IMR-90 (cell line): ENCODE measurements at regions not wholly inside any gene's neighbourhood (a gene's known extent, or its start where the extent isn't known, plus 50 kb on each side); places are given as distances from the start of the nearest gene placed in this dataset.

ENCODE experiments used
- ATAC-seq: fragments of 200-7000 bp; cut with Tn5 transposase; 2 replicates; pipeline ENCODE4 v1.9.1; 2020; ENCODE audit warnings: low read depth, mild to moderate bottlenecking, moderate library complexity
- BruUV-seq: library from RNA; stranded (reverse); fragments of 400-500 nt; replicated peaks from 2 replicates; lab custom pipeline; 2021; lab: Mats Ljungman, UMichigan
- CTCF ChIA-PET: fragments of 300-600 bp; formaldehyde crosslinking; extraction: SDS; loops from one replicate; lab custom pipeline; 2021; ENCODE audit warnings: antibody characterized with exemption; lab: Yijun Ruan, JAX
- POLR2A ChIA-PET: fragments of 300-600 bp; sonication (Branson Sonifier 250); formaldehyde crosslinking; loops from one replicate; lab custom pipeline; 2022; ENCODE audit warnings: antibody characterized with exemption; ENCODE audit not compliant: unreplicated experiment; lab: Charles Lee
- DNase-seq: peaks from one replicate; pipeline ENCODE4 v3.0.0; 2013
- H2AFZ ChIP-seq: replicated peaks from 2 replicates; pipeline ENCODE3; 2013; ENCODE audit warnings: low read length, mild to moderate bottlenecking; ENCODE audit not compliant: poor library complexity
- H2AK5ac ChIP-seq: 2 replicates; pipeline ENCODE4 v1.6.1; 2013; ENCODE audit warnings: low read depth, low read length, inconsistent platforms
- H2AK9ac ChIP-seq: replicated peaks from 2 replicates; pipeline ENCODE3; 2013; ENCODE audit warnings: mild to moderate bottlenecking, low read depth, low read length, moderate library complexity; ENCODE audit not compliant: poor library complexity
- H2BK120ac ChIP-seq: 2 replicates; pipeline ENCODE4 v1.6.1; 2013; ENCODE audit warnings: low read depth, low read length, inconsistent platforms
- H2BK15ac ChIP-seq: 3 replicates; pipeline ENCODE4 v1.6.1; 2013; ENCODE audit warnings: low read depth, low read length, inconsistent platforms
- H2BK20ac ChIP-seq: 2 replicates; pipeline ENCODE4 v1.6.1; 2013; ENCODE audit warnings: low read depth, mild to moderate bottlenecking, inconsistent platforms, low read length, moderate library complexity
- H2BK5ac ChIP-seq: 2 replicates; pipeline ENCODE4 v1.6.1; 2013; ENCODE audit warnings: mild to moderate bottlenecking, low read depth, low read length, inconsistent platforms; ENCODE audit not compliant: poor library complexity, severe bottlenecking
- H3K14ac ChIP-seq: replicated peaks from 2 replicates; pipeline ENCODE4 v1.6.1; 2013; ENCODE audit warnings: low read depth, low read length, inconsistent platforms
- H3K18ac ChIP-seq: 2 replicates; pipeline ENCODE4 v1.6.1; 2013; ENCODE audit warnings: low read depth, low read length, control low read depth
- H3K23ac ChIP-seq: 2 replicates; pipeline ENCODE4 v1.6.1; 2013; ENCODE audit warnings: low read depth, low read length, inconsistent platforms
- H3K27ac ChIP-seq: 2 replicates; pipeline ENCODE4 v1.5.1; 2013; ENCODE audit warnings: mild to moderate bottlenecking, control low read depth, low read length; ENCODE audit not compliant: insufficient read depth
- H3K27me3 ChIP-seq: 2 replicates; pipeline ENCODE4 v1.6.1; 2013; ENCODE audit warnings: low read length; ENCODE audit not compliant: control insufficient read depth, insufficient read depth
- H3K36me3 ChIP-seq: 2 replicates; pipeline ENCODE4 v1.6.1; 2013; ENCODE audit warnings: low read length, mixed read lengths; ENCODE audit not compliant: control insufficient read depth, insufficient read depth
- H3K4ac ChIP-seq: 2 replicates; pipeline ENCODE4 v1.6.1; 2013; ENCODE audit warnings: low read depth, low read length, inconsistent platforms
- H3K4me1 ChIP-seq: 2 replicates; pipeline ENCODE4 v1.6.1; 2013; ENCODE audit warnings: low read length, mixed read lengths; ENCODE audit not compliant: control insufficient read depth, insufficient read depth
- H3K4me2 ChIP-seq: 2 replicates; pipeline ENCODE4 v1.6.1; 2013; ENCODE audit warnings: low read depth, mild to moderate bottlenecking, control low read depth, low read length, moderate library complexity
- H3K4me3 ChIP-seq: 2 replicates; pipeline ENCODE4 v1.5.1; 2013; ENCODE audit warnings: low read depth, mild to moderate bottlenecking, control low read depth, low read length, moderate library complexity; ENCODE audit not compliant: insufficient read depth
- H3K56ac ChIP-seq: 2 replicates; pipeline ENCODE4 v1.6.1; 2013; ENCODE audit warnings: low read length, inconsistent platforms; ENCODE audit not compliant: insufficient read depth; ENCODE audit errors: extremely low read depth
- H3K79me1 ChIP-seq, 2 experiments: 2 replicates each; pipeline ENCODE4 v1.6.1; 2013; ENCODE audit warnings: low read length in 2 of 2, inconsistent platforms in 1 of 2, low read depth in 1 of 2
- H3K9ac ChIP-seq: 2 replicates; pipeline ENCODE4 v1.6.1; 2013; ENCODE audit warnings: low read depth, low read length, control low read depth
- H3K9me1 ChIP-seq: 2 replicates; pipeline ENCODE4 v1.6.1; 2013; ENCODE audit warnings: low read length, inconsistent platforms; ENCODE audit not compliant: insufficient read depth
- H3K9me3 ChIP-seq: 2 replicates; pipeline ENCODE4 v1.6.1; 2013; ENCODE audit warnings: low read length; ENCODE audit not compliant: control insufficient read depth, insufficient read depth
- H4K20me1 ChIP-seq: 2 replicates; pipeline ENCODE4 v1.6.1; 2013; ENCODE audit warnings: low read length, inconsistent platforms; ENCODE audit not compliant: insufficient read depth
- H4K5ac ChIP-seq: 2 replicates; pipeline ENCODE4 v1.6.1; 2013; ENCODE audit warnings: mild to moderate bottlenecking, low read depth, low read length, control low read depth
- H4K8ac ChIP-seq, 2 experiments: 2 replicates each; pipeline ENCODE4 v1.6.1; 2013; ENCODE audit warnings: low read depth in 2 of 2, low read length in 2 of 2, control low read depth in 1 of 2, inconsistent platforms in 1 of 2
- H4K91ac ChIP-seq: 2 replicates; pipeline ENCODE4 v1.6.1; 2013; ENCODE audit warnings: low read depth, low read length, inconsistent platforms; ENCODE audit not compliant: insufficient read depth
- BHLHE40 ChIP-seq: fragments of 150-350 bp; IDR thresholded peaks from 2 replicates; pipeline ENCODE4 v1.6.1; 2016; ENCODE audit warnings: mild to moderate bottlenecking, low read depth, low read length
- CEBPB ChIP-seq: IDR thresholded peaks from 2 replicates; pipeline ENCODE4 v1.6.1; 2012; ENCODE audit warnings: low read depth, low read length, improper control_type of control experiment
- CHD1 ChIP-seq: IDR thresholded peaks from 2 replicates; pipeline ENCODE4 v1.6.1; 2012; ENCODE audit warnings: low read depth, low read length, improper control_type of control experiment
- FOS ChIP-seq: fragments of 150-350 bp; IDR thresholded peaks from 2 replicates; pipeline ENCODE4 v1.6.1; 2016; ENCODE audit warnings: low read depth, low read length
- MAFK ChIP-seq: IDR thresholded peaks from 2 replicates; pipeline ENCODE4 v1.6.1; 2012; ENCODE audit warnings: low read depth, low read length, improper control_type of control experiment
- MAZ ChIP-seq: IDR thresholded peaks from 2 replicates; pipeline ENCODE4 v1.6.1; 2012; ENCODE audit warnings: low read depth, mild to moderate bottlenecking, low read length, improper control_type of control experiment, moderate library complexity, borderline replicate concordance
- MXI1 ChIP-seq: IDR thresholded peaks from 2 replicates; pipeline ENCODE4 v1.6.1; 2012; ENCODE audit warnings: low read depth, mild to moderate bottlenecking, low read length, moderate library complexity, borderline replicate concordance
- NFE2L2 ChIP-seq: fragments of 150-350 bp; IDR thresholded peaks from 2 replicates; pipeline ENCODE4 v1.6.1; 2016; ENCODE audit warnings: low read depth, mild to moderate bottlenecking, low read length
- POLR2A ChIP-seq: IDR thresholded peaks from 2 replicates; pipeline ENCODE4 v1.6.1; 2012; ENCODE audit warnings: mild to moderate bottlenecking, low read depth, low read length
- RAD21 ChIP-seq: IDR thresholded peaks from 2 replicates; pipeline ENCODE4 v1.6.1; 2012; ENCODE audit warnings: low read length, improper control_type of control experiment
- RCOR1 ChIP-seq: IDR thresholded peaks from 2 replicates; pipeline ENCODE4 v1.6.1; 2012; ENCODE audit warnings: mild to moderate bottlenecking, low read length, improper control_type of control experiment; ENCODE audit not compliant: insufficient replicate concordance
- RFX5 ChIP-seq: IDR thresholded peaks from 2 replicates; pipeline ENCODE4 v1.8.0; 2012; ENCODE audit warnings: low read depth, mild to moderate bottlenecking, low read length, moderate library complexity
- SMC3 ChIP-seq: fragments of 150-350 bp; IDR thresholded peaks from 2 replicates; pipeline ENCODE4 v1.6.1; 2016; ENCODE audit warnings: low read depth, mild to moderate bottlenecking, antibody characterized with exemption, low read length, moderate library complexity
- dilution Hi-C: fragments of 300-500 bp; cut with HindIII; formaldehyde crosslinking; loops from one replicate; pipeline ENCODE4 v1.14.3; 2018; ENCODE audit warnings: low sequenced_read_pairs; ENCODE audit not compliant: unreplicated experiment
- in situ Hi-C: fragments of 300-500 bp; cut with MboI; formaldehyde crosslinking; loops from 3 replicates; pipeline ENCODE4 v1.14.3; 2019; ENCODE audit warnings: low sequenced_read_pairs, inconsistent platforms, mixed read lengths
- intact Hi-C: fragments of 100-400 bp; cut with micrococcal nuclease; formaldehyde crosslinking; loops from 2 replicates; pipeline ENCODE4 v1.10.0; 2022
- TF ChIP-seq, protein P1 (sequence below): fragments of 150-350 bp; IDR thresholded peaks from 2 replicates; pipeline ENCODE4 v1.6.1; 2017; ENCODE audit warnings: mild to moderate bottlenecking, antibody characterized with exemption, low read length, low read depth
- TF ChIP-seq, protein P2 (sequence below): fragments of 150-350 bp; IDR thresholded peaks from 2 replicates; pipeline ENCODE4 v1.6.1; 2016; ENCODE audit warnings: low read depth, mild to moderate bottlenecking, low read length, moderate library complexity, borderline replicate concordance
- TF ChIP-seq, protein P3 (sequence below): conservative IDR thresholded peaks from 2 replicates; pipeline ENCODE4 v1.5.1; 2012; ENCODE audit warnings: mild to moderate bottlenecking, low read depth, low read length, improper control_type of control experiment

DNA sequence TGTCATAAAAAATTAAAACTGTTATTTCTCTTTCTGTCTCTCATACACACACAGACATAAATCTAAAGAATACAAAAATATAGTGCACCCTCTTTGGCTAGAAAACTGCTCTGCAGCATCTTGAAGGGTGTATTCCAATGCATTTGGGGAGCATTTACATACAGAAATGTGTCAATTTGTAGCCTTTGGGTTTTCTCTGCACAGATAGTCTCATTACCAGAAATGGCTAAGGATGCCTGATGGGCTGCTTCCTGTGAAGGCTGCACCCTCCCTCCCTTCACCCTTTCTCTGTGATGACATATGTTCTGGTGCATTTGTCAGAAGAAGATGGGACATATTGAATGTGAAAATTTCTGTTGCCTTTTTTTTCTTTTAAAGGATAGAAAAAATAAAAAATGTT lies 1239.3 kb downstream of the CDH11 start:
- Histone ChIP-seq H3K9ac (no peak overlapping the region), H3K4me2 (no peak overlapping the region), H2AK5ac (no peak overlapping the region), H3K18ac (no peak overlapping the region), H3K27me3 (no peaks in the 10 kb centered on the region), H3K9me1 (no peaks in the 10 kb centered on the region), H3K4me3 (no peak overlapping the region), H3K56ac (no peak overlapping the region), H3K9me3 (0 out of 2 replicates have a peak, but pooled peaks cover 2% of the 10 kb centered on the region), H3K27ac (no peak overlapping the region), H3K79me1 (no peaks in the 10 kb centered on the region), H4K20me1 (no peaks in the 10 kb centered on the region), H2BK120ac (no peak overlapping the region), H3K4me1 (no peaks in the 10 kb centered on the region), H2BK15ac (no peak overlapping the region), H3K4ac (no peak overlapping the region), H2AFZ (no peak overlapping the region), H2BK20ac (no peak overlapping the region), H3K23ac (no peak overlapping the region), H4K5ac (no peak overlapping the region), H2BK5ac (no peak overlapping the region), H4K8ac (no peak overlapping the region), H3K36me3 (no peaks in the 10 kb centered on the region), H3K14ac (no peak overlapping the region), H2AK9ac (no peak overlapping the region), H4K91ac (no peak overlapping the region)
- intact Hi-C loops = no loop called here
- no peak for TF ChIP-seq CEBPB
- no peak for TF ChIP-seq SMC3
- no peak for TF ChIP-seq FOS
- TF ChIP-seq, protein P1, sequence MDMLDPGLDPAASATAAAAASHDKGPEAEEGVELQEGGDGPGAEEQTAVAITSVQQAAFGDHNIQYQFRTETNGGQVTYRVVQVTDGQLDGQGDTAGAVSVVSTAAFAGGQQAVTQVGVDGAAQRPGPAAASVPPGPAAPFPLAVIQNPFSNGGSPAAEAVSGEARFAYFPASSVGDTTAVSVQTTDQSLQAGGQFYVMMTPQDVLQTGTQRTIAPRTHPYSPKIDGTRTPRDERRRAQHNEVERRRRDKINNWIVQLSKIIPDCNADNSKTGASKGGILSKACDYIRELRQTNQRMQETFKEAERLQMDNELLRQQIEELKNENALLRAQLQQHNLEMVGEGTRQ = no peak
- TF ChIP-seq MAFK = no peak
- no peak for TF ChIP-seq MAZ
- TF ChIP-seq, protein P2, sequence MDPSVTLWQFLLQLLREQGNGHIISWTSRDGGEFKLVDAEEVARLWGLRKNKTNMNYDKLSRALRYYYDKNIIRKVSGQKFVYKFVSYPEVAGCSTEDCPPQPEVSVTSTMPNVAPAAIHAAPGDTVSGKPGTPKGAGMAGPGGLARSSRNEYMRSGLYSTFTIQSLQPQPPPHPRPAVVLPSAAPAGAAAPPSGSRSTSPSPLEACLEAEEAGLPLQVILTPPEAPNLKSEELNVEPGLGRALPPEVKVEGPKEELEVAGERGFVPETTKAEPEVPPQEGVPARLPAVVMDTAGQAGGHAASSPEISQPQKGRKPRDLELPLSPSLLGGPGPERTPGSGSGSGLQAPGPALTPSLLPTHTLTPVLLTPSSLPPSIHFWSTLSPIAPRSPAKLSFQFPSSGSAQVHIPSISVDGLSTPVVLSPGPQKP = no peak
- TF ChIP-seq MXI1 = no peak
- TF ChIP-seq RCOR1 = no peak
- TF ChIP-seq NFE2L2 = no peak
- TF ChIP-seq BHLHE40 = no peak
- no peak for TF ChIP-seq RFX5
- no peak for TF ChIP-seq CHD1
- TF ChIP-seq RAD21 = no peak
- TF ChIP-seq POLR2A = no peak
- TF ChIP-seq, protein P3, sequence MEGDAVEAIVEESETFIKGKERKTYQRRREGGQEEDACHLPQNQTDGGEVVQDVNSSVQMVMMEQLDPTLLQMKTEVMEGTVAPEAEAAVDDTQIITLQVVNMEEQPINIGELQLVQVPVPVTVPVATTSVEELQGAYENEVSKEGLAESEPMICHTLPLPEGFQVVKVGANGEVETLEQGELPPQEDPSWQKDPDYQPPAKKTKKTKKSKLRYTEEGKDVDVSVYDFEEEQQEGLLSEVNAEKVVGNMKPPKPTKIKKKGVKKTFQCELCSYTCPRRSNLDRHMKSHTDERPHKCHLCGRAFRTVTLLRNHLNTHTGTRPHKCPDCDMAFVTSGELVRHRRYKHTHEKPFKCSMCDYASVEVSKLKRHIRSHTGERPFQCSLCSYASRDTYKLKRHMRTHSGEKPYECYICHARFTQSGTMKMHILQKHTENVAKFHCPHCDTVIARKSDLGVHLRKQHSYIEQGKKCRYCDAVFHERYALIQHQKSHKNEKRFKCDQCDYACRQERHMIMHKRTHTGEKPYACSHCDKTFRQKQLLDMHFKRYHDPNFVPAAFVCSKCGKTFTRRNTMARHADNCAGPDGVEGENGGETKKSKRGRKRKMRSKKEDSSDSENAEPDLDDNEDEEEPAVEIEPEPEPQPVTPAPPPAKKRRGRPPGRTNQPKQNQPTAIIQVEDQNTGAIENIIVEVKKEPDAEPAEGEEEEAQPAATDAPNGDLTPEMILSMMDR = no peak
- no peak for DNase-seq
- dilution Hi-C loops = no loop called here
- ChIA-PET CTCF (no interaction called here), POLR2A (no interaction called here)
- BruUV-seq = no TSS peak
- no peak for ATAC-seq
- in situ Hi-C loops = no loop called here
